Retinal pigment epithelial cell (primary cell): ENCODE measurements at regions not wholly inside any gene's neighbourhood (a gene's known extent, or its start where the extent isn't known, plus 50 kb on each side); places are given as distances from the start of the nearest gene placed in this dataset.

Experiments
- DNase-seq: peaks from one replicate; pipeline ENCODE4 v3.0.0-alpha.2; 2010; ENCODE audit warnings: low read depth
- H3K4me3 ChIP-seq: 2 replicates; pipeline ENCODE4 v1.5.1; 2011; ENCODE audit warnings: mild to moderate bottlenecking, low read length, control low read depth, moderate library complexity
- TF ChIP-seq, protein P1 (sequence below): conservative IDR thresholded peaks from 2 replicates; pipeline ENCODE4 v1.5.1; 2011; ENCODE audit warnings: low read depth, low read length, control low read depth, inconsistent platforms

DNA sequence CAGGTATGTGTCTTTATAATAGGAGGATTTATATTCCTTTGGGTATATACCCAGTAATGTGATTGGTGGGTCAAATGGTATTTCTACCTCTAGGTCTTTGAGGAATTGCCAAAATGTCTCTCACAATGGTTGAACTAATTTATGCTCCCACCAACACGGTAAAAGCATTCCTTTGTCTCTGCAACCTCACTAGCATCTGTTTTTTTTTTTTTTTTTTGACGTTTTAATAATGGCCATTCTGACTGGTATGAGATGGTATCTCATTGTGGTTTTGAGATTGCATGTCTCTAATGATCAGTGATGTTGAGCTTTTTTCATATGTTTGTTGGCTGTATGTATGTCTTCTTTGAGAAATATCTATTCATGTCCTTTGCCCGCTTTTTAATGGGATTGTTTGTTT lies 144.9 kb upstream of the RGS17 start:
- DNase-seq: no peak
- H3K4me3 ChIP-seq: no peak overlapping the region
- TF ChIP-seq, protein P1, sequence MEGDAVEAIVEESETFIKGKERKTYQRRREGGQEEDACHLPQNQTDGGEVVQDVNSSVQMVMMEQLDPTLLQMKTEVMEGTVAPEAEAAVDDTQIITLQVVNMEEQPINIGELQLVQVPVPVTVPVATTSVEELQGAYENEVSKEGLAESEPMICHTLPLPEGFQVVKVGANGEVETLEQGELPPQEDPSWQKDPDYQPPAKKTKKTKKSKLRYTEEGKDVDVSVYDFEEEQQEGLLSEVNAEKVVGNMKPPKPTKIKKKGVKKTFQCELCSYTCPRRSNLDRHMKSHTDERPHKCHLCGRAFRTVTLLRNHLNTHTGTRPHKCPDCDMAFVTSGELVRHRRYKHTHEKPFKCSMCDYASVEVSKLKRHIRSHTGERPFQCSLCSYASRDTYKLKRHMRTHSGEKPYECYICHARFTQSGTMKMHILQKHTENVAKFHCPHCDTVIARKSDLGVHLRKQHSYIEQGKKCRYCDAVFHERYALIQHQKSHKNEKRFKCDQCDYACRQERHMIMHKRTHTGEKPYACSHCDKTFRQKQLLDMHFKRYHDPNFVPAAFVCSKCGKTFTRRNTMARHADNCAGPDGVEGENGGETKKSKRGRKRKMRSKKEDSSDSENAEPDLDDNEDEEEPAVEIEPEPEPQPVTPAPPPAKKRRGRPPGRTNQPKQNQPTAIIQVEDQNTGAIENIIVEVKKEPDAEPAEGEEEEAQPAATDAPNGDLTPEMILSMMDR: no peak

DNA sequence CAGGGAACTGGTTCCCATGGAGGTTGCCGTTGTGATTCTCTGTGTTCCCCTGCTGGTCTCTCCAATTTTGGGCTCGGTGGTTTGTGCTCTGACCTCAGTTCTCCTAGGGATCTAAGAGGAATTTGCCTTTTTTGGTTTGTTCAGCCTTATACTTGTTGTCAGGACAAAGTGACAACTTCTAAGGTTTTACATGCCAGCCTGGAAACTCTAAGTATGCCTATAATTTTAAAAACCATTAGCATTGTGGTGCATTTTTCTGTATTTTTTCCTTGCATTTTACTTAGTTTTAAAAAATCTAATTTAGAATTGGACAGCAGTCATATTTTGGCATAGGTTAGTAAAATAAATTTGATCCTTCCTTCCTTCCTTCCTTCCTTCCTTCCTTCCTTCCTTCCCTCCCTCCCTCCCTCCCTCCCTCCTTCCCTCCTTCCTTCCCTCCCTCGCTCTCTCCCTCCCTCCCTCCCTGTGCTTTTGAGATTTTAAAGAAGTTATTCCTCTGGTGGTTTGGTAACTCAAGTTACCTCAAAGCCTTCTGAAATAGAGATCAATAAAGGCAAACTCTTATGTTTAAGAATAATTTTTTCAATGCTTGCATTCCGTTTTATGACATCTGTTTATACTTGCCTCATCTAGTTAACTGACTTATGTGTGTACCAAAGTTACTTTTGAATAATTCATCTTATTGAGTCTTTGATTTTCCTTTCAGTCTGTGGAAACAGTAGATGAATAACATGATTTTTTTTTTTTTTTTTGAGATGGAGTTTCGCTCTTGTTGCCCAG lies 141.3 kb upstream of the RGS17 start:
- DNase-seq: no peak
- TF ChIP-seq, protein P1: no peak
- H3K4me3 ChIP-seq: no peak overlapping the region

DNA sequence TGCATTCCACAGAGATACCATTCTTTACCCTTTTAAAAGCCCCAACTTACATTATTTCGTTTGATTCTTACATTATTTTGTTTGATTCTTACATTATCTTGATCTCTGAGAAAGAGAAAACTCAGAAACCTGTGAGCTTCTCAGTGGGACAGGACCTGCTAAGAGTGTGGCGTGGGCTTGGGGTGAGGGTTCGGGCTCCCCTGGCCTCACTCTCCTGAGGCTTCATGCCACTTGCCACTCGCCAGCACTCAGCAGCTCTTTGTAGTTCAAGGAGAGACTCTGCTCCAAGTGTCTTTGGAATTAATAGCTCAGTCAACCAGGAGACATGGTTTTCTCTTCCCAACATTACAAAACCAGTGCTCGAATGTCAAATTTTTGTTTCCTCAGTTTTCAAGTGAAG lies 132.4 kb upstream of the RGS17 start:
- H3K4me3 ChIP-seq: no peak overlapping the region
- no peak for DNase-seq
- TF ChIP-seq, protein P1: no peak

DNA sequence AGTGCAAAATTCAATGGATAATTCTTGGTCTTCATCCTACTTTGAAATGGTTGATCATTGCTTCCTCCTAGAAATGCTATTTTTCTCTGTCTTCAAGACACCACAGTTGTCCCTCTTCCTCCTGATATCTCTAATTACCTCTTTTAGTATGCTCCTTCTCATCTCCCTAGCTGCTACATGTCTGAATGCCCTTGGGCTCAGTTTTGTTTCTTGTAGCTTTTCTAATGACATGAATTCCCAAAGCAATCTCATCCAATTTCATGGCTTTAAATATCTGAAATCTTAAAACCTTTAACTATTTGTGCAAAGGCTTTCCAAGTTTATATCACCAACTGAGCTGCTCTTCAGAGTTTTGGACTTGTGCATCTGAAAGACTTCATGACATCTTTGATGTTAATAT lies 120.2 kb upstream of the RGS17 start:
- DNase-seq: no peak
- TF ChIP-seq, protein P1: no peak
- H3K4me3 ChIP-seq: no peak overlapping the region

DNA sequence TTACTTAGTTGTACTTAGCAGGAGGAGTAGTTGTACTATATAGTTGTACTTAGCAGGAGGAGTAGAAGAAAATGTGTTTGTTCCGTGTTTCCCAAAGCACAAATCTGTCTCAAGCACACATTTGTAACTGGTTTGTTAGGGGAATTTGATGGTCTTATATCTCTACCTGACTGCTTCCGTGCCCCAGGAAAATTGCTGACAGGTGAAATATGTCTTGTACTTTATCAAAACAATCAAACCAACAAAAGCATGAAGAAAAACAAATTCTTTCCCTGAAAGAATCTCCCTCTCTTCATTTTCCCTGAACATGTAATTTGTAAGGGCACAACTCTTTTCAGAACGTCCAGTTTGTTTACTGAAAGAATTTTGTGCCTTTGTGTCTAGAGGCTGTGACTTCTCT lies 106.6 kb upstream of the RGS17 start:
- no peak for DNase-seq
- H3K4me3 ChIP-seq: no peak overlapping the region
- TF ChIP-seq, protein P1: no peak

DNA sequence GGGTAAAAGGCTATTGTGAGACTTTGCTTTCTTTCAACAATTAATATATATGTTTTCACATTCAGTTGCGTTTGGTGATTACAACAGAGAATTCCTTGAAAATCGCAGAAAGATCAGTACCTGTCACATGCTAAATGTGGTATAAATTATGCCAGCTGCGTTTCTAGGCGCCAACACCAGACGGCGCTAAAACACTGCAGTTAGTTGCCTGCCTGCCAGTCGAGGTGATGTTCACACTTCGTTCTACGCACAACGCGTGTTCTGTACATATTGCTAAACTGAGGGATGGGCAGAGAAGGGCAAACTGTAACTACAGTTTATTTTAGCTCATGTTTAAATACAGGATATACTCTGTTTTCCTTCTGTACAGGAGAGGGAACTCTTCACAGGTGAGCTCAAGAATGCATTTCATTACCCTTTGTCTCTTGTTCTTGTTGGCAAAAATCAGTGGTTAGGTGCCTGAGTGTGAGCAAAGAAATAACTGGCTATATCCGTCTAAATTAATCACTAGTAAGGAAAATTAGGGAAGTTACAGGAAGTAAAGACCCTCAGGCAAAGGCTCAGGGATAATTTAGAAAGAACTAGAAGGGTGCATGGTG lies 100.1 kb upstream of the RGS17 start:
- peak; percentile 7 for DNase-seq

More for the DNA sequence above, 100.1 kb upstream of the RGS17 start:
- TF ChIP-seq, protein P1: peak; percentile 99
- no peak overlapping the region for H3K4me3 ChIP-seq
